GM21723 (cell line): ENCODE measurements at regions not wholly inside any gene's neighbourhood (a gene's known extent, or its start where the extent isn't known, plus 50 kb on each side); places are given as distances from the start of the nearest gene placed in this dataset.

Experiments
- ATAC-seq: cut with Tn5 transposase; IDR thresholded peaks from one replicate; pipeline ENCODE4 v1.9.1; 2021; ENCODE audit warnings: mild to moderate bottlenecking, moderate library complexity; ENCODE audit not compliant: unreplicated experiment

DNA sequence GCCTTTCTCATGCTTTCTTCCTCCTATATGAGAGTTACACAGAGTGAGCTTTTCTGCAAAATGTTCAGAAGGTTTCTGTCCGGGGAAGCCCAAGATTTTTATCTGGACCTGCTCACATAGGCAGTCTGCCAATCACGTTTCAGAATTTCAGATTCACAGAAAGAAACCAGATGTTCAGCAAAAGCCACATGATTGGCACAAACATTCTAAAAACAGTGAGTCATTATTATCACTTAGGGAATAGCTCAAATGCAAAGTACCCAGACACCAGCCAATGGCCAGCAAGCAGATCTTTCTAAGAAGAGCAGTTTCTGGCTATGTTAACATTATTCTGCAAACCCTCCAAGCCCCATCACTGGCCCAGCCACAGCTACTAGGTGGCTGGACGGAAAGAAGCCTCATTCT lies 1558.5 kb upstream of the TMEM132C start:
- ATAC-seq: no peak

DNA sequence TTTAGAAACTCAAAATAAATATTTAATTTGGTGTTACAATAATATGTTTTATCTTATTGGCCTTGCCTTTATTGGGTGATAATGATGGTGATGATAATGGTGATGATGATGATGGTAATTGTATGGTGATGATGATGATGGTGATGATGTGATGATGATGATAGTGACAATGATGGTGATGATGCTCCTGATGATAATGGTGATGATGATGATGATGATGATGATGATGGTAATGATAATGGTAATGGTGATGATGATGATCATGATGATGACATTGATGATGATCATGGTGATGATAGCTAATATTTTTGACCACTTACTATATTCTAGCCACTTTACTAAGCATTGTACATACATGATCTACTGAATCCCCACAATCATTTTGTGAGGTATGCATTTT lies 1548.6 kb upstream of the TMEM132C start:
- no peak for ATAC-seq

DNA sequence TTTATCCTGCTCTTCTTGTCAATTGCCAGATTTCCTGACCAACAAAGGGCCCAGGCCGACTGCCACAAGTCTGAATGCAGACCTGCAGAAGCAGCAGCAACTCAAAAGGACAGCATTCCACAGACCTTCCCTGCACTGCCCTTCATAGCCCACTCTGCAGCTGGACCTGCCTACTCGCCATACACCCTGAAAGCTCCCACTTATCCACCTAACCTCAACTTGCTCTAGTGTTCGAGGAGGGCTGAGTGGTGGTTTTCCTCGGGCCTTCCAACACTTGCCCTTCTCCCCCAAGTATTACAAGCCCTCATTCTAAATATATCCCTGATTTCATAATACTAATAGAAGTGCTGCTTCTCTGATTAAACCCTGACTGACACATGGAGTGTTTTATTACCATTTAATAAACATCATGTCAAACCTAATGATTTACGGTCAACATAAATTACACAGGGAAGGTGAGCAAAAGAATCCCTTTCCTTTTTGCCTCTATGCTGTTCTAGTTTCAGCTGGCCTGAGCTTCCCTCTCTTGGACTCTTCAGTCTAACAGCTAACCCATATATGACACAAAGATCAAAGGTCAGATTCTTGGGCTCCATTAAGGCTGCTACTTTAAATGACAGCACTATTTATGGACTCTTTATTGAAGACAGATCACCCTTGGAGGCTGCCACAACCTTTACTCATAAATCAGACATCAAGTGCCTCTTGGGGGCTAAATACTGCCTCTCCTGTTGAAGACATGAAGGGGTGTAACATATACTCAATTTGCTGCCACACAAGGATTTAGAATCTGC lies 1546.9 kb upstream of the TMEM132C start:
- ATAC-seq: no peak

DNA sequence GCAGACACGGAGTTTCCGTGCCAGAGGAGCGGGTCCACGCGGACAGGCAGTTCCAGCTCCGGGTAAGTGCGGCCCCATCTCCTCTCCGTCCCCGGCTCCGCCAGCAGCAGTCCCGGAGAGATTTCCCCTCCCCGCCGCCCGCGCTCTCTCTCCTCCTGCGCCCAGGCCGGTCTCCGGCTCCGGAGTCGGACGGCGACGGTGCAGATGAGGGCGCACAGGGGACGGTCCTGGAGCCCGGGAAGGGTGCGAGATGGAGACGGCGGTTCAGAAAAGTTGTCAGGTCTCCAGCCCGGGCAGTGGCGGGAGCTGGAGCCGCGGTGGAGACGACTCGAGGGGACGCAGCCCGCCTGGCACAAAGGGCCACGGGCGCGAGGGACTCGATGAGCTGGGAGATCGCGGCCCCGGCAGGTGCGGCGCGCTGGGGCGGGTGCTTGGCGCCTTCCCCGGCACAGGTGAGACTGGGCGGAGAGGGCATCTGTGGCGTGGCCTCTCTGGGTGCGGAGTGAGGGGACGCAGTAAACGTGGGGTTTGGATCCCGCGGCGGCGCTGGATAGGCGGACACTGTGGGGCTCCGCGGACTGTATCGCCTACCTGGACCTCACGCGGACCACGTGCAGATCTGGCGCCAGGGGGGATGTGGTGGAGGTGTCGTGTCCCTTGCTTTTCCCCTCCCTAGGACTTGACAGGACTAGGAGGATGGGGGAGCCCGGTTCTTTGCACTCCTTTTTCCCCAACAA lies 1540.3 kb upstream of the TMEM132C start:
- no peak for ATAC-seq

DNA sequence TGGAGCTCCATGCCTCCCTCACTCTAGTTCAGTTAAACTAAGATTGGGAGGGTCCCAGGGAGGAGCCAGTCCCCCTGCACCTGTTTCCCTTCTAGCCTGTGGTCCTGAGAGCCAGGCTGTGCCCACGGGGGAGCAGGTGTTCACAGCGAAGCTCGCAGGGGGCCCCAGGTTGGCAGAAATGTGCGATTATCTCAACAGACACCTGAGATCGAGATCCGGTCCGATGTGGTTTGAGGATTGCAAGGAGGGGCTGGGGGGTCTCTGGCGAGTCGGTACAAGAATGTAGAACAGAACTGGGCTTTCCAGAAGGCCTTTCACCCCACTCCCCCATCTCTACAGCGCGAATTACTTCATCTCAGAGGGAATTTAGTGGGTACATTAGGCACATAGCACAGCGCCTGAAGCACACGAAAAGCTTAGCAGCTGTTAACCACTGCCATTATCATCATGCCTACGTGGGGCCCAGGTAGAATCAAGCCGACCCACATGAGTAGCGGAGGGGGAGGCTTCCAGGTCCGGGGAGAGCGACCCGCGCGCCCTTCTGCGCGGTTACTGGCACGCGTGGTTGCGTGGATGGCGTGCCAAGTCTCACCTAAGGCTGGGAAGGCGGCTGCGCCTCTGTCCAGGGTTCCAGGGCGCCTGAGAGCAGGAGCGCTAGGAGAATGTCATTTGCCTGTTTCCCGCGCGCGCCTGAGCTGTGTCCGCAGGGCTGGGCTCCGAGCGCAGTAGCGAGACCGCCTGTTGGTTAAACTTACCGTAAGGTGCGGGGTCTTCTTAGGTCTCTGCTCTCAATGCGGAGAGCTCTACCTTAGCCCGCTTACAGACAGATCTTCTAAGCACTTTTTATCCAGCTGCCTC lies 1539.5 kb upstream of the TMEM132C start:
- ATAC-seq: no peak

DNA sequence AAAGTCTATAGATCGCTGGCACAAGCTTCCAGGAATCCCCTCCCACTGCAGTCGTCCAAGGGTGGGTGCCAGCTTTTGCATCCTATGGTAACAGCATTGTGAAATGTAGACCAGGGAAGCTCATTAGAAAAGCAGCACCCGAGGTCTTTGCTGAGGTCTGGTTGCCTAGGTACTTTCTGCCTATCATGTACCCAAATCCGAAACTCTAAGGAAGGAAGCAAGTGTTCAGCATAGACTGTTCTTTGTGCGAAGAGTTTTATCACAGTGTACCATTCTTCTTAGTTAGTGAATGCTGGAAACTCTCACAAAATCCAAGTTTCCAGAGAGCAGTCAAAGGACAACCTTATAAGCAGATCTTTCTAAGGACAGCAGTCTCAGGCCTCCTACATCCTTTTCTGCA lies 1532.7 kb upstream of the TMEM132C start:
- ATAC-seq: no peak

DNA sequence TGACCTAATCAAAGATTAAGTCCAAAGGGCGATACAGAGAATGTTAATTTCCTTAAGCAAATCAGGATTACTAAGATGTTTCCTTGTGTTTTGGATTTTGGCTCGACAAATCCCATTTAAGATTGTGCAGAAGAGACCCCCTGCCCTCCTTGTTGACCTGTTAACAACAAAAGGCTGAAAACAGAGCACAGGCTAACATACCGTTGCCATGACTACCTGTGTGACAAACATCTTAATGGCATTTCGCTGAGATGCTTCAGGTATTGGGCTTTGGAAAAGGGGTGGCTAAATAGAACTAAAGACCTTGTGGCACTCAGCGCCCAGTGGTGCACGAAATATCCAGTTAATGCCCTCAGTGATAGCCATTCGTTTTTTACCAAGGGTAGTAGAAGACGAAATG lies 1532.3 kb upstream of the TMEM132C start:
- ATAC-seq: no peak

DNA sequence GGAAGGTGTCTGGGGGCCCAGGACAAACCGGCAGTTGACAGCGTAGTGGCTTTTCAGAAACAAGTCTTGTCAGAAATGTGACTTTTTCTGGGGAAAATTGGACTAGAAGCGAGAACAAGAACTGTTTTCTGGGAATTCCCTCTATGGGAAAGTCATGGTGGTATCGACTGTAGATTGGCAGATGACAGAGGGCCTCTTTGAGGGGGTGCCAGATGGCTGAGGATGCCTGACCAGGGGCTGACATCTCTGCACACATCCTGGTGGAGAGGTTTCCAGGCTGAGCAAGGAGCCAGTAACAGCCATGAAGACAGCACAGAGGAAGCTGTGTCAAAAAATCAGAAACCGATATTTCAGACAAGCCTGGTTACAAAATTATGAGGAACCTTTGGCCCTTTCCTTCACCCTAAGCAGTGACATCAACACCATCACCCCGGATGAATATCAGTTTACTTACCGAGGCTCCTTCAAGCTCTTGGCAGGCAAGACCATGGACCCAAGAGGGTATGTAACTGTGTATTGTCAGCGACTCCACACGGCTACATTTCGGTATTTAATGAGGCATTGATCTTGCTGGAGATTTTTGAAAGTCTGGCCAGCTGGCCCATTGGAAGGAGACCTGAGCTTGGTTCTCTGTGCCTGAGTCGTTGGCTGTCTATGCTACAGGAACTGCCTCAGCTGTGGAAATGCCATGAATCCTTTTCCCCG lies 1525.3 kb upstream of the TMEM132C start:
- no peak for ATAC-seq

DNA sequence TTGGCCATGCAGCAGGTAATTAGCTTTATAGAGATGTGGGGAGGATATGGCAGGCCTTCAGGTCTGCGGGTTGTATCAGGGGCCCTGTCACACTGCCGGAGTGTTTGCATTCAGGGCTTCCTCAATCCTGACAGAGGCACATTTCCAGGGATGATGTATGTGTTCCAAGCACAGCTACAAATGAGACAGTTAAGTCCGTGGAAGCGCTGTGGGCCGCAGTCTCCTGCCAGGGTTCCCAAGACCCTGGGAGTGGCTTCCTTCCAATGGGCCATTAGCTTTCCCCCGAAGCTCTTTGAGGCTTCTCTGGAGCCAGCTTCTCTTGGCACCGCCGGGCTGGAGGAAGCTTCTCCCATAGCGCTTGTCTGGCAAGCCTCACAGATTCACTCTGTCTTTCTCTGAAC lies 1524.7 kb upstream of the TMEM132C start:
- no peak for ATAC-seq

DNA sequence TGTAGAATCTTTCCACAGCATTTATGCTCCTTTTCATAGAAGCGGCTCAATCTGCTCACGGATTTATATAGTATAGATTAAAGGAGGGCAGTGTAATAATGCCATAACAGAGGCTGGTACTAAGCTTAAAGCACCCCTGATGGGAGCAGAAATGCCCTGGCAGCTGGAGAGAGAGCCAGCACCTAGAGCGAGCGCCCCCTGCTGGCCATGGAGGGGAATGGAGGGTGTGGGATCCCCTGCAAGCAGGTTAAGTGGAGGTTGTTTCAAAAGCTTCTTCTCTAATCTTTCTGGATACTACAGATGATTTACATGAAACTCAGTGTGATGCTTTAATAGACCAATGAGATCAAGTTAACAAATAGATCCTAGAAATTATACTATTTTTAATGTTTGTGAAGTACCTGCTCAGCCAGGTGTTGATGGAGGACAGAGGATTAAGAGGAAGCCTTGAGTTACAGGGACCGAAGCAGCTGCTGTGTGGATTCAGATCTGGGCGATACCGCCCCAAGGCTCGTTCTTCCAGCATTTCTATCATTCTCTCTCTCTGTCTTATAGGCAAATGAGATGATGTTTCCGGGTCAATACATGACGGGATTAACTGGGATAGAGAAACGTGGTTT lies 1519.3 kb upstream of the TMEM132C start:
- ATAC-seq: peak; percentile 48

DNA sequence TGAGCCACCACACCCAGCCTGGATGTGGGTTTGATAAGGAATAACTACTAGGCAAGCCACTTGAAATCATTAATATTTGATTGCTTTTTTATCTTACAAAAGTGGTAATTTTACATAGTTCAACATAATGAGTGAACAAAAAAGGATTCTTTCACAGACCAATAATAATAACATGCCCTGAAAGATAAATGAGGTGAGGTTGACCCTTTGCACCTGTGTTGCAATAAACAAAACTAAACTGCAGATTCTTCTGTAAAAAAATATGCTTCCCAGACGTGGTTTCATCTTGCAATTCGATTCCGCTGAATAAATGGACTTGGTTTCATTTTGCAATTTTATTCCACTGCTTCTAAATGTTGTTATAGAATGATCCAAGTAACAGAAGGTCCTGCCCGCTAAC lies 1514.9 kb upstream of the TMEM132C start:
- no peak for ATAC-seq

DNA sequence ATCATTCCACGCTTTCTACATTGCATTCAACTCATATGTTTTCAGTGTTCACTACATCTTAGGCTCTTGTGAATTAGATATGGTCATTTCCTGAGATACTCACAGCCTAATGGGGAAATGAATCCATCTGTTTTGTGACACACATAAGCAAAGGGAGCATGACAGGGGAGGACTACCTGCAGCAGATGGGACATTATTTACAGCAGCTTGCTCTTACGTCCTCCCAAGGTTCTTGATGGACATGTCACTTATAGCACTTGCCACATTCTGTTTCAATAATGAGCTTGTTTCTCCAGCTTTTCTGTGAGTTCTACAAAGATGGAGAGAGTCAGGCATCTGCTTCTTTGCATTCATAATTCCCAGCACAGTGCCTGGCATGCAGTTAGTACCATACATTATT lies 1509.6 kb upstream of the TMEM132C start:
- ATAC-seq: no peak

DNA sequence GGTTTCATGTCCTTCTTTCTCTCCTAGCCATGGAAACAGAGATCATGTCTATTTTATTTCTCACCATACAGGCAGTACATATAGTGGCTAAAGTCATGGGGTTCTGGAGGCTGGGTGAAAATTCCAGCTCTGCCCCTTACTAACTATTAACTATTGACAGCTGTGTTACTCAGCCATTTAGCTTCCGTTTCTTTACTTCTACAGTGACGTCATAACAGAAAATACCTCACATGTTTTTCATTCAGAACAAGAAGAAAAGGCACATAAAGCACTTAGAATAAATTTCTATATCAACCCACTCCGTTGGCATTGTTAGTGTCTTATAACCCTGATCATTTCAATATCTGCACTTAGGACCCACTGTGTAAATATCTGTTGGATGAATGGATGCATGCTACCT lies 1506.9 kb upstream of the TMEM132C start:
- no peak for ATAC-seq

DNA sequence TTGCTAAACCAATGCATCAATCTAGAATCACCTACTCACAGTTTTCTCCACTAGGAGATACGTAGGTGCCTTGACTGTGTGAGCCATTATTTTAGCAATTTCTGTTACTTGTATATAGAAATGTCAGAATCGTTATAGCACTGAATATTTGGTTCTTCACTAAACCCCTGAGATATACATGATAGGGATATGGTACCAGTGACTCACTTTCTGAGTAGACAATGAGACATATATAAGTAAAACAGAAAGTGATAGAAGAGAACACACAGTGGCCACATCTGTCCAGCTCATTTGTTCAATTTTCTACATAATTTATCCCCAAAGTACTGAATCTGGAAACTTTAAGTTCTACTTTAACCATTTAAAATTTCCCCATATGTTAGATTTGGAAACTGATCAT lies 1505.5 kb upstream of the TMEM132C start:
- ATAC-seq: no peak

DNA sequence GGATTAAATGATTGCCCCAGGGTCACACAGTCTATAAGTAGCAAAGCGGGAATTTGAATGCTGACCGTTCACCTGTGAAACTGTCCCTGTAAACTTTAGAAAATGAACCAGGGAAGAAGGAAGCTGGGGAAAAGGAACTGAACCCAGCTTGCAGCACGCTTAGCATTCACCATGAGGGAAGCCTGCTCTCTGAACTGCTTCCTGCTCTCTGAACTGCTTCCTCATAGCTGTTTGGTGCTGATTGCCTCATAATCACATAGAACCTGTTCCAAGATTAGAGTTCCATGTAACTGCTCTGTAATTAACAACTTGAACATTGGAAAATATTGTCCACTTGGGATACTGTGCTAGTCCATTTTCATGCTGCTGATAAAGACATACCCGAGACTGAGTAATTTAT lies 1504.8 kb upstream of the TMEM132C start:
- ATAC-seq: no peak

DNA sequence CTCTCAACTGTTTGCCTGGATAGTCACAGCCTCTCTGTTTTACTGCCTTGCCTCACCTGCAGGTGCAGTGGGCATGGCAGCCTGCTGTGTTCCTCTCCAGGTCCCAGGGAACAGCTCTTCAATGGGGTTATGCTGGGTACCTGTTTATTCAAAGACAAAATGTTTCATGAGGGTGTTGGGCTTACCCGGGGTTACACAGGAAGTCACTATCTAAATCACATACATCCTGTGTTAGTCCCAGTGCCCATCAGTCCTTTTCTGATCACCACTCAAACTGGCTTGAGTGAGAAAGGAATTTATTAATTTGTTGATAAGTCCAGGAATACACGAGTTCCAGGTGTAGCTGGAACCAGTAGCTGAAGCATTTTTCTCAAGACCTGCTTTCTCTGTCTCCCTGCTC lies 1503.6 kb upstream of the TMEM132C start:
- no peak for ATAC-seq

DNA sequence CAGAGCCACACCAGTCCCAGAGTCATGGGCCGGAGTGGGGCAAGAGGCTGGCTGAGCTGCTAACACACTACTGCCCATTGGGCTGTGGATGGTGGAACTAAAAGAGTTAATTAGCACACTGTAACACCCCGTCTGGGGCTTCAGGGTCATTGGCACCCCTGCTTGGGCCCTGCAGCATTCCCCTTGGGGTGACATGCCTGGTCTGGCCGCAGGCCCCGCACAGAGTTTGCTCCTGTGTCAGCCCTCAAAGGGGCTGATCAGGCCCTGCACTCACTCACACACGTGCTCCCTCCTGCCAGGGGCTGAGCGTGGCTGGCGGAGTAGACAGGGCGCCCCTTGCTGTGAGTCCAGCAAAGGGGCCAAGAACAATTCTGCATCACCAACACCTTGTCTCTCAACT lies 1499.6 kb upstream of the TMEM132C start:
- ATAC-seq: no peak

DNA sequence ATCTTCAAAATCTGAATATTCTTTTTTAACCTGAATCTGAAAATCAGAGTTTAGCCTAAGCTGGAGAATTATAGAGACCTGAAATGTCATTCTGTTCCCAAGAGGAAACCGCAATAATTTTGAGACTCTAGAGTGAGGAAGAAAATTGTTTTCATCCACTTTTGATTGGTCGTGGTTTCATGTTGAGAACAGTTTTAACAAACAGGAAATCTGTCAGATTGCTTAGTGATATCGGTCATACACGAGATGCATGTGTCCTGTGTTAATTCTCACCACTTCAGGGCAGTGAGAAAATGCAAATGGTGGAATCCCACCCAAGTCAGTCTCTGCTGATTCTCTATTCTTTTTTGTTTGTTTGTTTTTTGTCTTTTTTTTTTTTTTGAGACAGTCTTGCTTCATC lies 1498.5 kb upstream of the TMEM132C start:
- ATAC-seq: no peak

DNA sequence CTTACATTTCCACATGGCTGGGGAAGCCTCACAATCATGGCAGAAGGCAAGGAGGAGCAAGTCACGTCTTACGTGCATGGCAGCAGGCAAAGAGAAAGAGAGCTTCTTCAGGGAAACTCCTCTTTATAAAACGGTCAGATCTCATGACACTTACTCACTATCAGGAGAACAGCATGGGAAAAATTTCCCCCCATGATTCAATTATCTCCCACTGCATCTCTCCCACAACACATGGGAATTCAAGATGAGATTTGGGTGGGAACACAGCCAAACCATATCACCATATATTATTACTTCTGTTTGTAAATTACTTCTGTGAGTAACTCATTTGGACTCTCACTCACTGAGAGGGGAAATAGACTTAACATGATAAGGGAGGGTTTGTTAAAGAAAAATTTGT lies 1496.8 kb upstream of the TMEM132C start:
- ATAC-seq: no peak

DNA sequence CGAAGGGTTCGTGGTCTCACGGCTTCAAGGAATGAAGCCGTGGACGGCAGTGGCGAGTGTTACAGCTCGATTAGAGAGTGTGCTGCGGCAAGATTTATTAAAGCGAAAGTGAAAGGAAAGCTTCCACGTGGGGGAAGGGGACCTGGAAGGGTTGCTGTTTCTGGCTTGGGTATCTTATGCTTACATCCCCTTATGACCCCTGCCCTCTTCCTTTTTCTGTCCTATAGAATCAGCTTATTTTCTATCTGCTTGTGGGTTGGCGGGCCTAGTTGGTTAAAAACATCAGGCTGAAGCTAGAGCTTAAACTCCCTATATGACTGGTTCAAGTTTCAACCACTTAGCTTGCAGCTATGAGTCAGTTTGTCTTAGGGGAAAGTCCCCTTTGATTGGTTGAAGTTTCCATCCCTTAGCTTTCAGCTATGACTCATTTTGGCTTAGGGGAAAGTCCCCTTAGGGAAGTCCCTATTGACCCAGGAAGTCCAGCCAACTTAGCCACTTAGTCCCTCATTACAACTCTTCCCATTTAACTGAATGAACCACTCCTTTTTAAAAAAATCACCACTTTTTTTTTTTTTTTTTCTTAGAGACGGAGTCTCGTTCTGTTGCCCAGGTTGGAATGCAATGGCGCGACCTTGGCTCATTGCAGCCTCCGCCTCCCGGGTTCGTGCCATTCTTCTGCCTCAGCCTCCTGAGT lies 1494.7 kb upstream of the TMEM132C start:
- ATAC-seq: peak; percentile 87
